Keratinocyte (primary cell): ENCODE measurements at regions not wholly inside any gene's neighbourhood (a gene's known extent, or its start where the extent isn't known, plus 50 kb on each side); places are given as distances from the start of the nearest gene placed in this dataset.

Experiments
- CTCF ChIP-seq, 3 experiments: IDR thresholded peaks in 1 of 3; conservative IDR thresholded peaks in 1 of 3; optimal IDR thresholded peaks in 1 of 3; 2 replicates in 2 of 3; 3 replicates in 1 of 3; pipeline versions ENCODE3 to v1.5.1; 2011; ENCODE audit warnings: low read length in 3 of 3, mild to moderate bottlenecking in 3 of 3, moderate library complexity in 2 of 3, control low read depth in 1 of 3, inconsistent platforms in 1 of 3; ENCODE audit not compliant: insufficient read depth in 2 of 3; ENCODE audit errors: extremely low read depth in 1 of 3
- EZH2 ChIP-seq: IDR thresholded peaks from one replicate; pipeline ENCODE4 v1.6.1; 2012; ENCODE audit warnings: inconsistent platforms, mild to moderate bottlenecking, low read length, moderate library complexity

DNA sequence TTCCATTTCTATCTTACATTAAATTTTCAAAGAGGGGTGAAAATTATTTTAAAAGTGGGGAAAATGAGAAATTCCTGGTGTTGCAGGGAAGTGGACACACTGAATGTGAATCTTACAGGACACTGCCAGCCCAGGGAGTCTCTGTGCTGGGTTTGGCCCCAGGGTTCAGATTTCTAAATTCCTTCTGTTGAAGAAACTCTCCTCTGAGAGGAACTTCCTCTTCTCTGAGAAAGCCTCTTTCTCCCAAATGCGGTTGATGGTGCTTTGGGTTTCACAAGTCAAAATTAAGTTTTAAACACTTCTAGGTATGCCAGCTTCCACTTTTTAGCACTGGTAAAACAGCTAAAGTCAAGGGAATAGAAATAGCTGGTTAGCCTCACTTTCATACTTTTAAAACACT lies 317.9 kb upstream of the ITGA1 start:
- TF ChIP-seq CTCF (optimal IDR thresholded peaks at IDR 0.05 in 1 of 3, IDR thresholded peaks at IDR 0.05 in 1 of 3, conservative IDR thresholded peaks at IDR 0.05 in 1 of 3; ENCODE audit: extremely low read depth in 1 of 3, insufficient read depth in 2 of 3, low read length in 3 of 3) (no peak), EZH2 (no peak)
